GM11168 (cell line): ENCODE measurements at regions not wholly inside any gene's neighbourhood (a gene's known extent, or its start where the extent isn't known, plus 50 kb on each side); places are given as distances from the start of the nearest gene placed in this dataset.
"Not testable (repeated sequence)": the region's sequence is repeated elsewhere in the genome, so short reads cannot be mapped to it uniquely, and the experiment has no call there.

Experiments used
- in situ Hi-C: fragments of 300-500 bp; cut with MboI; formaldehyde crosslinking; loops from one replicate; pipeline ENCODE4 v1.12.0; 2022; ENCODE audit warnings: low sequenced_read_pairs; ENCODE audit not compliant: unreplicated experiment

GRCh38 chr12:67523538-67523937 lies 125.0 kb upstream of the DYRK2 start:
- in situ Hi-C loops, result no loop called here

DNA sequence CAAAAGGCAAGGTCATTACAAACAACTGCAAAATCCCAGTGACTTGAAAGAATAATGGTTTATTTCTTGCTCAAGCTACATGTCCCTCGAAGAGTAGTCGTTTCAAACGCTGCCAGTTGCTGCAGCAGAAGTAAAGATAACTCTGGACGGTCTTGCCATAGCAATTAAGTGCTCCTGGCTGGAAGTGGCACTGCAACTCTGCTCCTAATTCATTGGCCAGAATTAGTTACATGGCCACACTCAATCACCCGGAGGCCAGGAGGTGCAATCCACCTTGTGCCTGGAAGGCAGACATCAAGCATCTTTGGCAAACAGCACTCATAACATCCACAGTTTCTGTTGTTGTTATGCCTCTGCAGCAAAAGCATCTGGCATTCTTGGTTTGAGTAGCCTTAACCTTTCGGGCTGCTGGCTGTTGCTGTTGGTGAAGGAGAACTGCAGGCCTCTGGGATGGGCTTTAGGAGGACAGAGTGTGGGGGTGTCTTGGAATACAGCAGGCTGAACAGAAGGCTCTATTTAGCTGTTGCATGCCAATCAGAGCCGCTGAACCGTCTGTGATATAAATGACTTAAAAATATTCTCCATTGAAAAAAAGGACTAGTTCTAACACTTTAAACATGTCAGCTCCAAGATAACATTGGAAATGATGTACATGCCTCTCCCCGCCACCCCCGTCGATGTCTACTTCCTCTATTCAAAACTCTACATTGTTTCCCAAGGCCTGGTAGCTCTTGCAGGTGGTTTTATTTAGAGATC lies 123.5 kb upstream of the DYRK2 start:
- in situ Hi-C loops, result no loop called here

DNA sequence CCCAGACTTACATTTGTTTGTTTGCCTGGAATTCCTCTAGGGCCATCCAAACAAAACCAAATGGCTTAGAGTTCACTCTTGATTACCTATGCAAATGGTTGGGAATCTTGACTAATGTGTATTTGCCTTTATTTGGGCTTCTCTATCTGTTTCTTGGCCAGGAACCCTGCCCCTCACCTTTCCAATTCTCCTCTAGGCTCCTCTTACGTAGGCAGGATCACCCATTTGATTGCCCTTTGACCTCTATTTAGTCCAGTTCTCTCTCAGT lies 123.0 kb upstream of the DYRK2 start:
- in situ Hi-C loops, result no loop called here

GRCh38 chr12:67526129-67526528 lies 122.4 kb upstream of the DYRK2 start:
- in situ Hi-C loops, result no loop called here

GRCh38 chr12:67531051-67531450 lies 117.5 kb upstream of the DYRK2 start:
- in situ Hi-C loops, result no loop called here

DNA sequence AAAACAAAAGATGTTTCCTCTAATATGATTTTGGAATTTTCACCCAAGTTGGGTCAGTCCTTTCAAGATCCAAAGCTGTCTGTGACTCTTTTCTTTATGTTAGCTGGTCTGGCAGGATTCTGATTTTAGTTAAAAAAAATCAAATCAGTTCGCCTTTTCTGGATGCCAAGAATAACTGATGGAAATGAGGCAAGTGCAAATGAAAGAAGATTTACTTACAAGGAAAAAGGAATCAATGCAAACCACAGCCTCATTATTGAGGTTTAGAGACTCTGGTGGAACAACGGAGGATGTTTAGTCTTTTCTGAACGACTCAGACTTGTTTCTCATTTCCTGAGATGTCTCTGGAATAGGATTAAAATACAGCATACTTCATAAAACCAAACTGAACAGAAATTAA lies 117.0 kb upstream of the DYRK2 start:
- in situ Hi-C loops, result no loop called here

DNA sequence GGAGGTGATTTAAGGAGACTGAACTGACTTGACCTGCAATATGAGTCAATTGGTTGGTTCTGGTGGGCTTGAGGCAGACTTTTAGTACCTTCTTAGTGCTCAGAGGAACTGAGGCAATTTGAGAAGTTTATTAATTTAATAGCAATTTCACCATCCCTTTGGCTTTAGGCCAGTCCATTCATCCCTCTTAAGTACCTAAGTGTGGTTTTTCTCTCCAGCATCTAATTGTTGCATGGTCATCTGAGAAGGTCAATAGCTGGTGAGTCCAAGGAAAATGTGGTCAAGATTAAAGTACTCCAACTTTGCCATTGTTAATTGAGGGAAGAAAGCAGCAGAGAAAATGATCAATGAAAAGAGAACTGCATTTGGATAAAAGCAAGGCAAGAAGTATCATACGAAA lies 115.4 kb upstream of the DYRK2 start:
- in situ Hi-C loops, result no loop called here

DNA sequence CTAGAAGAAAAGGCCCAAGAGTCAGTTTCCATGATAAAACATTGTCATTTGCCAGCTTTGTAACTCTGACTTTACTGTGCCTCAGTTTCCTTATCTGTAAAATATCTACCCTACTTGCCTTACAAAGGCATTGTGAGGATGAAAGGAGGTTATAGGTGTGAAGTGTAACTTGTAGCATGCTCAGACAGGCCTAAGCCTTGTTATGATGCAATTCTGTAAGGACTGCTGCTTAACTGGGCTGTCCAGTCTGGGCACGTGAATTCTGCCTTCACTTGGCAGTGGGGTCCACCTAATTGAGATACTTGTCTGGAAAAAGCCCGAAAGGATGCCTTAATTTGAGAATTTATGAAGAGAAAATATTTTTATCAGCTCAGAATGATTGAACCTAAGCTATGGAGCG lies 114.5 kb upstream of the DYRK2 start:
- in situ Hi-C loops, result no loop called here

DNA sequence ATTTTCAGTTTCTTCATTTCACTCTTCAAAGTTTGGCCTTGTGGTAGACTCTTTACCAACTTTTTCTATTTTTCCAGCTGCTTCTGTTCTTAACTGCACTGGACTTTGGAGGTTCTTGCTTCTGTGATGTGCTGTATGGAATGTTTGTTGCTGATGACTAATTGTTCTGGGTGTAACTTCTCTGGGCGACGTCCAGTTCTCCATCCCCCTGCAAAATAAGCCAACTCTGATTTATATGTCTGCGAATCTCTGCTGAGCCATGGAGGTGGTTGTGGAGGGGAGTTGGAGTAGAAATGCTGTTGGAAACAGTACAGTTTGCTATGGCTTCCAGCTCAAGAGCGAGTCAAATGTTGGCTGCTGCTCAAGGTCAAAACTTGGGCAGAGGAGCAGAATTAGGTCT lies 113.9 kb upstream of the DYRK2 start:
- in situ Hi-C loops, result no loop called here

GRCh38 chr12:67535176-67535575 lies 113.4 kb upstream of the DYRK2 start:
- in situ Hi-C loops, result no loop called here

GRCh38 chr12:67535971-67536370 lies 112.6 kb upstream of the DYRK2 start:
- in situ Hi-C loops, result no loop called here

- in situ Hi-C loops, result no loop called here
These were observed 109.2 kb upstream of the DYRK2 start for GRCh38 chr12:67539329-67539728.

DNA sequence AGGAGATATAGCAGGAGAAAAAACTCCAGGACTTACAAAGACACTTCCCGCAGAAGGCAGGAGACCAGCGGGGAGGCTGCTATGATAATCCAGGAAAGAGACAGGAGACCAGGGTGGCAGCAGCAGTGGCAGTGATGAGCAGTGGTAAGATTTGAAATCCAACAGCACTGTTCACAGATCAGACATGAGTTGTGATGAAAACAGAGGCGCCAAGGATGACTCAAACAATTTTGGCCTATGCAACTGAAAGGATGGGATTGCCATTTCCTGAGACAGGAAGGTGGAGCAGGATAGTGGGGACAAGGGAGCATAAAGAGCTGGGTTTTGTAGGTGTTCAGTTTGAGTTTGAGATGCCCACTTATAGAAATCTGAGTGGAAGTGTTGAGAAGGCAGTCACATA lies 108.6 kb upstream of the DYRK2 start:
- in situ Hi-C loops, result no loop called here

GRCh38 chr12:67540920-67541624 lies 107.5 kb upstream of the DYRK2 start:
- in situ Hi-C loops, result no loop called here

DNA sequence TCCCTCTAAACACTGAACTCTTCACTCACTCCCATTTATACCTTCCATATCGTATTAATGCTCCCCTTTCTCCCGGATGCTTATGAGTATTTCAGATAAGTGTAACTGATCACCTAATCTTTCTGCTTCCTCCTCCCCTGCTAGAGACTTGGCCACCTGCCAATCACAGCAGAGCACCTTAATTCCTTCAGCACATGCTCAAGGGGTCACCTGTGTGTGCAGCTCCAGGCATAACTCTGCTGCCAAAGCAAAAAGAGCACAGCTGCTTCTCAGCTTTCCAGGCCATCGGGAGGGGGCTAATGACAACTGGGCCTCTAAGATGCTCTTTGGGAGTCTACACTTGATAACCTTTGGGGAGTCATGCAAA lies 106.9 kb upstream of the DYRK2 start:
- in situ Hi-C loops, result no loop called here

DNA sequence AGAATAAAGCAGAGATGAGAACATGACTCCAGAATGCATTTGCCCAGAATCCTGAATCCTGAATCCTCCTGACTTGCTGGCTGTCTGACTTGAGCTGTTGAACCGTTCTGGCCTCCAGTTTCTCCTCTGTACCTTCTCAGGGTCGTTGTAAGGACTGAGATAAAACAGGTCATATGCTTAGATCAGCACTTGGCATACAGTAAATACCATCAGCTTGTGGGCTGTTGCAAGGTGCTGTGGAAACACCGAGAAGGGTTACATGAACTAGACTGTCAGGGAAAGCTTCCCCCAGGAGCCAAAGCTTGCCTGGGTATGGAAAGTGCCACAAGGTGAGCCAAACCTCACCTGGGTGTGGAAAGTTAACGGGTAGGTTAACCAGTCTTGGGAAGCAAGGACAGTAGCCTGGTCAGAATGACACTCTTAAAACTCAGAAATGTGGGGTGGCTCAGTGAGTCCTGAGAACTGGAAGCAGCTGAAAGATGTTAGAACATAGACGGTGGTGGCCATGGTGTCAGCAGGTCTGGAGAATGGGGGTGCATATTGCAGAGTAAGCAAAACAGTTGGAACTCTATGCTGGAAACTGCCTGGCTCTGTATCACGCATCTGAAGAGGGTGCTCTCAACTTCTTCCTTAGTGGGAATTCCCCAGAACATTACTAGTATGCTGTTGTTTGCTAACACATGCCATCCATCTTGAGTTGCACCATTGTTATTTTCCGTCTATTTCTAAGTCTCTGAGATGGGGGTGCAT lies 105.3 kb upstream of the DYRK2 start:
- in situ Hi-C loops, result no loop called here

- in situ Hi-C loops, result no loop called here
These were observed 103.2 kb upstream of the DYRK2 start for GRCh38 chr12:67545298-67545697.

DNA sequence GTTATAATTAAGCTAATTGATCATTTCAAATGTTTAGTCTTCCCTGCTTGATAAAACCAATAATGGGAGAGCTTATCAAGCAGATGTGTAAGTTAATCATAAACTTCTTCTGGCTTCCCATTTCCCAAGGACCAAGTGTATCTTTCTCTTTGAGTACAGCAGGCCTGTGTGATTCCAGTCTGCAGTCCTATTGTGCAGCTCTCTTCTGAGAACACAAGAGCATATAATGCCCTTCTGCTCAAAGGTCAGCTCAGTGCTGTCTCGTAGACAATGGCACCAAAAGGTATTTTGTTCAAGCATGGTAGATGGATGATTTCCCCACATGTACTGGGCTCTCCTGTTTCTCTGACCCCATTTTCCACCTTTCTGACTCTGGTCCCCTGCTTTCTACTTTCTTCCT lies 101.8 kb upstream of the DYRK2 start:
- in situ Hi-C loops, result no loop called here

- in situ Hi-C loops, result not testable (repeated sequence)
These were observed 93.3 kb upstream of the DYRK2 start for GRCh38 chr12:67555075-67555717.

- in situ Hi-C loops, result no loop called here
These were observed 89.8 kb upstream of the DYRK2 start for GRCh38 chr12:67558775-67559174.

DNA sequence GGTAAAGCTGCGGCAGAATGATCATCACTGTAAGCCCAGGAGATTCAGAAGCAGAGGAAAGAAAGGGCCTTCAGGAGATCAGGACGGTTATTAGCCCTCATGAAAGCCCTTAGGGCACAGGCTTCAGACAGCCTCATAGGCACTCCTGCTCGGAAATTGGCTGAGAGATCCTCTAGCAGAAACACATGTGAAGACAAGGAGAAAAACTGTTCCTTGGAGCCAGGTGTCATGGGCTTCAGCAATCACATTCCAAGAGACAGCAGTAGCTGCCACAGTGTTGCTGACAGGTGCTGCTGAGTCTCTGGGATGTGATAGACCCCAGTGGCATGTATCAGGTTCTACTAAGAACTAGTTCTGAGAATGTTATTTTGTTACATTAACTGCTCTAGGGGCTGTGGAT lies 88.8 kb upstream of the DYRK2 start:
- in situ Hi-C loops, result no loop called here
